NOMO-1 (cell line): ENCODE measurements at regions not wholly inside any gene's neighbourhood (a gene's known extent, or its start where the extent isn't known, plus 50 kb on each side); places are given as distances from the start of the nearest gene placed in this dataset.
"Not testable (repeated sequence)": the region's sequence is repeated elsewhere in the genome, so short reads cannot be mapped to it uniquely, and the experiment has no call there.

Source experiments
- DNase-seq, 2 experiments: peaks; one replicate each; lab custom pipeline; 2025; ENCODE audit not compliant: unreplicated experiment in 2 of 2; lab: John Stamatoyannopoulos, UW

DNA sequence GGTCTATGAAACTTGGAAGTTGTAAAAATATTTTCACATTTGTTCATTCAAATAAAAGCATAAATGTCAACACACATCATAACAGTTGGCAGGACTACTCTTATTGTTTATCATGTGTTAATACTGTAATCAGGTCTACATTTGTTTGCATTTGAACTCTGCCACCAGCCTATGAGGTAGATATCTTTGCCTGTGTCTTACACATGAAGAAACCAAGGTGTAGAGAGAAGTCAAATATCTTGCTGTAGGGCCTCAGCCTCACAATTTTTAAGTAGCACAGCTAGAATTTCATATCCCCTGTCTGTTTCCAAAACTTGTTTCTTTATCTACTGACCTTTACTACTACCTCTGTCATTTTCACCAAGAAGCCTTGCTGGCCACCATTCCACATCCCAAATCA lies 161.9 kb downstream of the ZIC4 start:
- no peak for DNase-seq

DNA sequence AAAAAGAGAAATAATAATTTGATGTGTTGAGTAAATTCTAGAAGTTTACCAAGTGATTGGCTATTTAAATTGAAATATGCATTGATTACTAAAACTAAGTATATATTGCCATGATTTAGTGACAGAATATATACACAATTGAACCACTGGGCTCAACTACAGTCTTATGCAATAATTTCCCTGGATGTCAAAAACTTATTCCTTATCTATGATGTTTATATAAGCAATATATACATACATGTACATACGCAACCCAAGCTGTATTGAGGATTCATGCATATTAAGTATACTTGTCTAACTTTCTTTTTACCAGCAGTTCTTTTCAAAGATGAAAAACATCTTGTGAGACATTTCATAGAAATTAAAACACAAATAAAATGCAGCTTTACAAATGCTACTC lies 165.8 kb downstream of the ZIC4 start:
- DNase-seq: no peak

DNA sequence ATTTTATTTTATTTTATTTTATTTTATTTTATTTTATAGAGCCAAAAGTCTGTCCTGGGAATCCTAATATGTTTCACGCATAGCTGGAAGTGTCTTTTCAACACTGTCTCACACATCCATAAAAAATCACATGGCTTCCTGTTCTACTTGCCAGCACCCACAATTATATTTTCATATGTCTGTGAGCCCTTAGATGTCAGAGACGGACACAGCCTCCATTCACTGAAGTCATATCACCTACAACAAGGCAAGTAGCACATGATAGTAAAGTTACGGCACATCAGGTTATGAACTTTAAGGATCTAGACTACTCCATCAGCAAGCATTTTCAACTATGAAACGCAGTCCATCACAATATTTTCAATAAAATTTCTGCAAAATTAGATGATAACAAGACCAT lies 168.4 kb downstream of the ZIC4 start:
- DNase-seq: no peak

DNA sequence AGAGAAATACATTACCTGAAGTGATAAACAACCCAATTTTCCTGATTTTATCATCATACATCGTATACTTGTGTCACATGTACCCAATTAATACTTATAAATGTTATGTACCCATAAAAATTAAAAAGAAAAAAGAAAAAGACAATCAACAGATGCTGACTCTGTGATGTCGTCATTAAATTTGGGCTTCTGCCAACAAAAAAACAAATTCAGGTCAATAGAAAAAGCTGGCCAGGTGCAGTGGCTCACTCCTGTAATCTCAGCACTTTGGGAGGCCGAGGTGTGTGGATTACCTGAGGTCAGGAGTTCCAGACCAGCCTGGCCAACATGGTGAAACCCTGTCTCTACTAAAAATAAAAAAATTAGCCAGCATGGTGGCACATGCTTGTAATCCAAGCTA lies 174.4 kb downstream of the ZIC4 start:
- not testable (repeated sequence) for DNase-seq

DNA sequence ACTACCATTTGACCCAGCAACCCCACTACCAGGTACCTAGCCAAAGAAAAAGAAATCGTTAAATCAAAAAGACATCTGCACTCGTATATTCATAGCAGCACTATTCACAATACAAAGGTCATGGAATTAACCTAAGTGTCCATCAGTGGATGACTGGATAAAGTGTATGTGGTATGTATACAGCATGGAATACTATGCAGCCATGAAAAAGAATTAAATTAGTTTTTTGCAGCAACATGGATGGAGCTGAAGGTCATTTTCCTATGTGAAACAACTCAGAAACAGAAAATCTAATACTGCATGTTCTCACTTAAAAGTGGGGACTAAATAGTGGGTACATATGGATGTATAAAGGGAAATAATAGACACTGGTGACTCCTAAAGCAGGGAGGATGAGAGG lies 175.2 kb downstream of the ZIC4 start:
- DNase-seq: no peak

DNA sequence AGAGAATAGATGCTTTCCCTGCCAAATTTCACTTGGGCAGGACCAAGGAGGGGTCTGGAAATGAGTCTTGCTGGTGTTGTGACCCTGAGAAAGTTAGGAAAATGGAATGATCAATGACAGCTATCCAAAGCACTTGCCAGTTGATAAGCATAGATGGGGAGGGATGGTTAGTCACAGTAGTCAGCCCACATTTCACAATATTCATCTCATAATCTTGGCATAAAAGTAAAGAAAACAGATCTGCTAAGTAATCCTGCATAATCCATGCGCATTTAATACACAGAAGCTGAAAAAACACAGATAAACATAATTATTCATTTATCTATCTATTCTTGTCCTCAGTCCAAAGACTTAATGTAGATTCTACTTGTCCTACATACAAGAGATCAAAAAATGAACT lies 184.1 kb downstream of the ZIC4 start:
- DNase-seq: no peak

DNA sequence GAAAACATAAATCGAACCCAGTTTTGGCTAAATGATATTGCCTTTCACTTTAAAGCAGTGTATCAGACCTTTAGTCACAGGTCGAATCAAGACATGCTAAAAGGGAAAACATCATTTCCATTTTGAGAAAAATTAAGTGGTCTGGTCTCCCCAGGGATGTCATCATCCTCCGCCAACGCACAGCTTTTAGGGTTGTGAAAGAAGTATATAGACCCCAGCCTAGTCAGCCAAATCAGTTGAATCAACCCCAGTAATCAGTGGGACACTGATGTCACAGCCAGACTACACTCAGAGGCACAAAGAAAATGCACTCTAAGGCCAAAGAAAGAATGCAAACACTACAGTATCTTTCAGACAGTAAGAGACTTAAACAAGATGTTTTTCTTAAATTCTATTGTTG lies 187.4 kb downstream of the ZIC4 start:
- DNase-seq: no peak

DNA sequence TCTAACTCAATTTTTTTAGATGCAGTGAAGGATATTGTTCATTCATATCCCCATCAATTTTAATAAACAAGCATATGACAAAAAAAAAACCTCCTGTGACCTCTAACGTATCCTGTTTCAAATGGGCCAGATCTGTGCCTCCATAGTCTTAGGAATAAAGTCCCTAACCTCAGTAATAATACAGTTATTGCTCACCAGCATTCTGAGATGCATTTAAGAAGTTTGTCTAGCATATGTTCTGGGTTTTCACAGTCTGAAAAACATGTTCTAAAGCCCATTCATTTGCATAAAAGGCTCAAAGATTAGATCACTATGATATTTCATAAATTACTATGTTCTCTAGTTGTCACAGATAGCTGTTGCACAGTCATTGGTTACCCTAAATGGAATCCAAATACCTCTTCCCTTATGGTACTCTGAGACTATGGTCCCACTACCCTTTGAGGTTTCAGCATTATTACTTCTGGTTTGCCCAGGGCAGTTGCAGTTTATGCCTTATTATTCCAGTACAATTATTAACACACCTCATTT lies 190.1 kb downstream of the ZIC4 start:
- no peak for DNase-seq

DNA sequence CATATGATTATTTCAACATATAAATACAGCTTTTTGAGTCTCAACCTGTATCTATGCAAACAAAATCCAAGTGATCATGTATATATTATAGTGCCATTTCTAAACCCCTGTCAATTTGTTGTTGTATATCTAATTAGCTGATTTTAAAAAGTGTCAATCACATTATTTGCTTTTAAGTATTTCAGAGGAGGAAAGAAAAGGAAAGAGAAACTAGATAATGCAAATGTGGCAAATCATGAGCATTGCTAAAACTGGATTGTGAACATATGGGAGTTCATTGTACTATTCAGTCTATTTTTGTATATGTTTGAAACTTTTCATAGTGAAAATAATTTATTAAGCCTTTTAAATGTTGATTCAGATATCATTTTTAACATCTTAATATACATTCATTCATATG lies 190.7 kb downstream of the ZIC4 start:
- no peak for DNase-seq

DNA sequence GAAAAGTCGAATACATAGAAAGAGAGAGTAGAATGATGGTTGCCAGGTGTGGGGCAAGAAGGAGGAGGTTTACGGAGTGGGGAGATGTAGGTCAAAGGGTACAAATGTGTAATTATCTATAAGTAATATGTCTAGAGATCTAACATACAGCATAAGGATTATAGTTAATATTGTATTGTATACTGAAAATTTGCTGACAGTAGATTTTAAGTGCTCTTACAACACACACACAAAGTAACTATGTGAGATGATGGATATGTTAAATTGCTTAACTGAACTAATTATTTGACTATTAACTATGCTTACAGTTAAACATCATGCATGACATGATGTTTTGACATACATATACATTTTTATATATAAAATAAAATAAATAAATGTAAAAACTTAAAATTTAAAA lies 192.7 kb downstream of the ZIC4 start:
- DNase-seq: no peak

DNA sequence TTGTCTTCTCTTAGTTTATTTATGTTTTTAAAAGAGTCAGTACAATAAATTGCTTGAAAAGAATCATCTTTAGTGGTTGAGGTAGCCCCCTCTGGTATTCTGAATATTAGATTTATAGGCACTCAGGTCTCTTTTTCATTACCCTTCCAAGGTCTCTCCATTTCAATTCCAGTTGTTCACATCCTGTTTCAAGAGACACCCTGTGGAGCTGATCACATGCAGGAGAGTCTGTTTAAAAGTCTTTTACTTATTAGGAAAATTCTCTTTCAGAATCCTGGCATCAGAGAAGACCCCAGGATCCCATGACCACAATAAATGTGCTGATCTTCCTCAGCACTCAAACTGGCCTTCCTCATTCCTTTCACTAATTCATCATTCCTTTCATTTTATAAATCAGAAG lies 195.7 kb downstream of the ZIC4 start:
- DNase-seq: no peak

DNA sequence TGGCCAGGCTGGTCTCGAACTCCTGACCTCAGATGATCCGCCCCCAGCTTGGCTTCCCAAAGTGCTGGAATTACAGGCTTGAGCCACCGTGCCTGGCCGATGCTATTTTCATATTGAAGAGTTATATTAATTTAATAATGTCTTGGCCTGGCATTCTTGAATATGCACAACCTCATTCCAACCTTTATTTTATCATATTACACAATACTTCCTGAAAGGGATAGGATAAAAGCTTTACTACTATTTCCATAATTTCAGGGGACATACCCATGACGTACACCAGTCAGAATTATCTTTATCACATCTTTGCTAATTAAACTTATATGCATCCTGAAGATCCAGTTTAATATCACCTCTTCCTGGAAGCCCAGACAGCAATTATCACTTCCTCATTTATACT lies 205.3 kb downstream of the ZIC4 start:
- DNase-seq: no peak

DNA sequence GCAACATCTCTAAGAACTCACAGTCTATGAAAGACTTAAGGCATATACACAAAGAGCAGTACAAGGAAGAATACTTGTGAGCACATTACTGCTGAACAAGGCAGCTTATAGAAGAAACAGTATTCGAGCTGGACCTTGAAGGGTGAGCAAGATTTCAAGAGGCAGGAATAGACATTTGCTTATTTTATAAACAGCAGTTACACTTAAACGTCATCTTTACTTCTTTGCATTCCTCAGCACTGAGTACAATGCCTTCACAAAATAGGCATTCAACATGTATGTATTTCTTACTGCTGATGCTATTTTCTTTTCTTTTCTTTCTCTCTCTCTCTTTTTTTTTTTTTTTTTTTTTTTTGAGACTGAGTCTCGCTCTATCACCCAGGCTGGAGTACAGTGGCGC lies 205.8 kb downstream of the ZIC4 start:
- no peak for DNase-seq

DNA sequence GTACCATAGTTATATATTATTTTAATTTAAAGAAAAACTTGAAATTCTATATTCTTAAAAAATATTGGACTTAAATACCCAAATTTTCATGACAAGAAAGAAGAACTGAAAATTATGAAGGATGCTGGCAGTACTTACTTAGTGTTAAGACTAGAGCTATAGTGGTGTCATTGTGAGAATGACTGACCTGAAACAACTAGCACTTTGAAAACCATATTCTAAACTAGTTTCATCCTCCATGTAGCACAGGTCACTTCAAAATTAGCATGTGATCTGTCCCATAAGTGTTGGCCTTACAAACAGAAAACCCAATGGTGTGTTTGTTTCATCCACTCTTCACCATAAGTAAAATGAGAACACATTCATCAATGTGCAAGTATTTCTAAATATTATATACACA lies 208.6 kb downstream of the ZIC4 start:
- DNase-seq: no peak

DNA sequence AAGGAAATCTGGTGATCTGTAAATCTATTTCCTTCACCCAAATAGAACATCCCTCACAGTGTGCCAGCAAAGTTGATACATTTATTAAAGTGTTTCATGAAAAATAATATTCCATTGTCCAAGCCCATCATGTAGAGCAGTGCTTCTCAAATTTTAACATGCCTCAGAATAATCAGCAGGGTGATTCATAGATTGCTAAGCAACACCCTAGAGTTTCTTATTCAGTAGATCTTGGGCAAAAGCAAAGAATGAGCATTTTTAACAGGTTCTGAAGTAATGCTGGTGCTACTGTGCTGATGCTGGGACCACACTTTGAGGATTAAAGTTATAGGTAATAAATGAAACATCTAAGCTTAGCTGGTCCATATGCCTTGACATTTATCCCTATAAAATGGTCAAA lies 210.5 kb downstream of the ZIC4 start:
- DNase-seq: no peak

DNA sequence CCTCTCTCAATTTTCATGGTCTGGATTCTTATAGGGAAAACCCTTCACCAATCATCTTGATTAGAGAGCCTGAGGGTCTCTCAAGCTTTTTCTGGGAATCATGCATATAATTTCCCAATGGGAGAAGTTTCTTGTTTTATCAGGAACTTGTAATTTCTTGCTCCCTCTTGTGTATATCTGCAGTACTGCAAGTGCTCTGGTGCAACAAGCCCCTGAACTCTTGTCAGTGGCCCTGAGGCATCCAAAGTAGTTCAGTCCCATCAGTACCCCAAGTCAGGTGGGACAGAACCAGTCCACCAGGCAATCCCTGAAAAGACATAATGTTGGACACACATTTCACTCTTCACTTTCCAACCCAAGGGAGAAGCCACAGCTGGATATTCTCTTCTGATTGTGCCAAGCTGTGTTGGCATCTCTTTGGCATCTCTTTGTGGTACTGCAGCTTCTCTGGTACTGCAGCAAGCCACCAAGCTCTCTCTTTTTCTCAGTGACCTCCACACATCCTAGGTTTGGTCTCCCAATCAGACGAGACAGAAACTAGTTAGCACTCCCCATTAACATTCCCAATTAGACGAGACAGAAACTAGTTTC lies 214.5 kb downstream of the ZIC4 start:
- DNase-seq: no peak

DNA sequence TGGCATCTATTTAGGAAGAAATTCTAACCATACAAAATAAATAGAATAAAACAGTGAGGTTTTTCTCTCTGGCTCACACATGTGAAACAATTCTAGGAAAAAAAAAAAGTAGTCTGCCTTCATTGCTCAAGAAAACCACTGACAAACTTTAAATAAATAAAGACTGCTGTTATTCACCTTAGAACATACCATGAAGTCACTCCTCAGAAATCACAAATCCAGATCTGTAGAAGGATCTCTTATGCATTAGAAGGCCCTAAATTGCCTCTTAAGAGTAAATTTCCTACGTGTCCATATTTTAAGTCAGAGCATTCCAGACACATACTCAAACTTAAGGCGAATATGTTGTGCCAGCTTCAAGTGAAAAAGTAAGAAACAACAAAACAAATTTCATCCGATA lies 217.3 kb downstream of the ZIC4 start:
- DNase-seq: no peak

DNA sequence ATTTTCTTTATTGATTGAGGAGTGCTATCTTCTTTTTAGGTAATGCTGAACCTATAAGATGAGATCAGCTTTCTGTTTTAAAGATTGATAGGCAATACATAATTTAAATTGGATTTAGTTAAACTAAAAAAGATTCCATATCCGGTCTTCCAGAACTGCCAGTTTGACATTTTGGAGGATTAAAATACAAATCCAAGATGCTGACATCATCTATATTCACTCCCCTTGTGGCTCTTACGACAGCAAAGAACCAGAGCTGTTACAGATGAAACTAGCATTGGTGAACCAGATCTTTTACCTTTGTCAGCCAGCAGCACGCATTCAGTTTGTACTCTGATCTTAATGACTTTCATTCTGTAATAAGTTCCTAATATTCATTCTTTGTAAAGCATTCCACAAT lies 218.7 kb downstream of the ZIC4 start:
- no peak for DNase-seq

DNA sequence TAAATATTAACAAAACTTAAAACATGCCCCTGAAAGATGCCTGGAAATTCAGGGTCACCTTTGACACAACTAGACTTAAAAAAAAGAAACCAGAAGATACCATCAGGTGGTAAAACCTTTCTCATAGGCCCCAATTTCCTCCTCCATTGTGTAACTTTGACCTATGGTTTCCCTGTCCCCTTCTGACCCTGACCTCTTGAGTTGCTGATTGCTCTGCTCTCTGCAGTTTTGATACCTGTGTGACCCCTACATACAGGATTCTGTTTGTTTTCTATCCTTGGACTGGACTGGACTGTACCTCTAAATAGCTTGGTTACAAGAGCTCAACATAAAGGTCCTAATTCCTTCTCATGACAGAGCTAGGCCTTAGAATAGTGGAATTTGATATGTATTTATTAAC lies 220.6 kb downstream of the ZIC4 start:
- no peak for DNase-seq

DNA sequence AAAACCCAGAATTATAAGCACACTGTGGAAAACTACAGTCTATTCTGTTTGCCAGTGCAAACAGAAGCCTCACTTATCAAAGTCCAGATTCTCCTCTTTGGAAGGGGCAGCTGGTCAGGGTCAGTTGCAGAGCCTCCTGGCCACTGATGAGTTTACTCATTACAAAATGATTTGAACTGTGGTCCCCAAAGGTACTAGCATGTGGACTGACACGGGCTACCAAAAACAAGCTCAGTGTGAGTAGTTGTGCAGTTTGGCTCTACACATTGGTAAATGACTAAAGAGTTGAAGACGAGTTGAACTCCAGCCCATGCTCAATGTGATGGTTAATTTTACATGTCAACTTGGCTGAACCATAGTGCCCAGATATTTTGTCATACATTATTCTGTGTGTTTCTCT lies 221.5 kb downstream of the ZIC4 start:
- no peak for DNase-seq

DNA sequence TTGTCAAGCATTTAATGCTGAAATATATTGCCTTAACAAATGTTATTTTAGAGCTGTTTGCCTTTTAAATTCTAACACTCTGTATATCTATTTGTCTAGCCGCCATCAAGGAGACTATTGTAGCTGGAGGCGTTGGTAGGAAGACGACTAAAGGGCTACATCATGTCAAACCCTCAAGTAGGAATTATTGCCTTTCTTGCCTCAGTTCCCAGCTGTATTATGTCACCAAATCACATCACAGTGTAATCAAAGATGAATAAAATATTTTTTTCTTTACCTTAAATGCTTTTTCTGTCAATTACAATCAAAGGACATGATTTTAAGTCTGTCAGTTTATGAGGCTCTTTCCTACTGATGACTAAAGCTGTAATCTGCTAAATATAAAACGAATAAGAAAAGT lies 233.1 kb downstream of the ZIC4 start:
- DNase-seq: no peak

DNA sequence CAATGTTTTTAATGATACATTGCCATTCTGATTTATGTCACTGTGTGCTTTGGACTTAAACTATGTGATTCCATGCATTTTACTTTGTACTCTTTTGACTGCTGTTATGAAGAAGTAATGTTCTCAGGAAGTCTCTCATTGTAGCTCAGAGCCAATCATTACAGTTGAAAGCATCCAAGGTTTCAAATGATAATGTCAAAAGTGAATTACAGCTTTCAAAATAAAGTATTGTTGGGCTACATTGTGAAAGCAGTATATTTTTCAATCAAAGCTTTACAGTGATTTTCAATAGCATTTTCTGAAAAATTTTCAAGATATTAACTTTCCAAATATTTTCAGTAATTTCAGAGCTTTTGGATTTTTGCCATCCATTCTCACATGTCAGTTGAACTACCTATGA lies 243.6 kb downstream of the ZIC4 start:
- DNase-seq: no peak

DNA sequence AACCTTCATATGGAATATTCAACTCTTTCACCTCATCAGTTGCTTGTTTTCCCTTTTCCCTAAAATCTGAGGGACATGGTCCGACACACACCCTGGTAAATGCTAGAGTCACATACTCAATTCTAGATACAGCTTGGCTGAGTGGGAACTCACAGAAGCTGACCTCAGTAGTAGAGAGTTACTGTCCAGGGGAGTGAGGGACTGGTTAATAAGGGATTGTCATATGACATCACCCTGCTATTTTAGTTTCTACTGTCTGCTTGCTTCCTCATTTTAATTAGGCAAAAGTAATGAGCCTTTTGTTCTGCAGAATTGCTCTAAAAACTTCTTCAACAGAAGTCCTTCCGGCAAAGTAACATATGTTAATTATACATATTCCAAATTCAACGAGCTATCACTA lies 244.5 kb downstream of the ZIC4 start:
- no peak for DNase-seq
